ENCODE measurements at regions not wholly inside any gene's neighbourhood (a gene's known extent, or its start where the extent isn't known, plus 50 kb on each side); places are given as distances from the start of the nearest gene placed in this dataset.

GRCh38 chr17:52294301-52294700 lies 135.8 kb upstream of the CA10 start (continued):
- TF ChIP-seq, protein P1, sequence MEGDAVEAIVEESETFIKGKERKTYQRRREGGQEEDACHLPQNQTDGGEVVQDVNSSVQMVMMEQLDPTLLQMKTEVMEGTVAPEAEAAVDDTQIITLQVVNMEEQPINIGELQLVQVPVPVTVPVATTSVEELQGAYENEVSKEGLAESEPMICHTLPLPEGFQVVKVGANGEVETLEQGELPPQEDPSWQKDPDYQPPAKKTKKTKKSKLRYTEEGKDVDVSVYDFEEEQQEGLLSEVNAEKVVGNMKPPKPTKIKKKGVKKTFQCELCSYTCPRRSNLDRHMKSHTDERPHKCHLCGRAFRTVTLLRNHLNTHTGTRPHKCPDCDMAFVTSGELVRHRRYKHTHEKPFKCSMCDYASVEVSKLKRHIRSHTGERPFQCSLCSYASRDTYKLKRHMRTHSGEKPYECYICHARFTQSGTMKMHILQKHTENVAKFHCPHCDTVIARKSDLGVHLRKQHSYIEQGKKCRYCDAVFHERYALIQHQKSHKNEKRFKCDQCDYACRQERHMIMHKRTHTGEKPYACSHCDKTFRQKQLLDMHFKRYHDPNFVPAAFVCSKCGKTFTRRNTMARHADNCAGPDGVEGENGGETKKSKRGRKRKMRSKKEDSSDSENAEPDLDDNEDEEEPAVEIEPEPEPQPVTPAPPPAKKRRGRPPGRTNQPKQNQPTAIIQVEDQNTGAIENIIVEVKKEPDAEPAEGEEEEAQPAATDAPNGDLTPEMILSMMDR (conservative IDR thresholded peaks at IDR 0.05; ENCODE audit: low read depth in 2 of 2), result no peak
- TF ChIP-seq NANOG (IDR thresholded peaks at IDR 0.05; ENCODE audit: borderline replicate concordance) (no peak), EZH2phosphoT487 (IDR thresholded peaks at IDR 0.05; ENCODE audit: unreplicated experiment) (no peak), POLR2AphosphoS5 (IDR thresholded peaks at IDR 0.05; ENCODE audit: low read depth) (no peak), ZNF114 (CRISPR knock-in tag; IDR thresholded peaks at IDR 0.05) (no peak), JUNB (IDR thresholded peaks at IDR 0.05; ENCODE audit: unreplicated experiment) (no peak), CREB1 (CRISPR knock-in tag; IDR thresholded peaks at IDR 0.05; ENCODE audit: low read depth) (no peak), ZNF331 (CRISPR knock-in tag; IDR thresholded peaks at IDR 0.05; ENCODE audit: low read depth) (no peak), STAT1 (IDR thresholded peaks at IDR 0.05; ENCODE audit: unreplicated experiment) (no peak)

GRCh38 chr17:52287611-52288010 lies 129.1 kb upstream of the CA10 start:
- no peak overlapping the region for H3K4me2 ChIP-seq
- H3K27ac ChIP-seq (ENCODE audit: low read depth), result no peak overlapping the region
- no peak overlapping the region for H2AFZ ChIP-seq
- no peaks in the 10 kb centered on the region for H3K9me2 ChIP-seq (ENCODE audit: insufficient read depth)
- H4K20me1 ChIP-seq (replicated peaks; ENCODE audit: insufficient read depth), result no peaks in the 10 kb centered on the region
- no peaks in the 10 kb centered on the region for H3K4me1 ChIP-seq (ENCODE audit: insufficient read depth)
- H3K4me1 Mint-ChIP-seq, result no peaks in the 10 kb centered on the region
- H3K27me3 ChIP-seq (ENCODE audit: insufficient read depth), result no peaks in the 10 kb centered on the region
- no peak overlapping the region for H3K27ac Mint-ChIP-seq
- no peaks in the 10 kb centered on the region for H3K79me2 ChIP-seq (replicated peaks; ENCODE audit: insufficient read depth)
- H3K9me3 Mint-ChIP-seq, result peaks cover 17% of the 10 kb centered on the region; the same call in 2 of the 3 replicates
- peaks cover 1% of the 10 kb centered on the region for H3K27me3 Mint-ChIP-seq (ENCODE audit: insufficient read depth, low read depth, poor library complexity)
- ATAC-seq (no peak), DNase-seq (ENCODE audit: low spot score) (no peak)
- no peaks in the 10 kb centered on the region for H3K36me3 ChIP-seq (ENCODE audit: insufficient read depth)
- H3K4me3 Mint-ChIP-seq, result no peak overlapping the region
- H3K36me3 Mint-ChIP-seq (ENCODE audit: low read depth), result no peaks in the 10 kb centered on the region
- no peaks in the 10 kb centered on the region for H3F3A ChIP-seq (replicated peaks; ENCODE audit: low read depth)
- H3K4me3 ChIP-seq, result no peak overlapping the region
- TF ChIP-seq NANOG (IDR thresholded peaks at IDR 0.05; ENCODE audit: borderline replicate concordance) (no peak), STAT1 (IDR thresholded peaks at IDR 0.05; ENCODE audit: unreplicated experiment) (no peak), ZNF331 (CRISPR knock-in tag; IDR thresholded peaks at IDR 0.05; ENCODE audit: low read depth) (no peak), EZH2 (IDR thresholded peaks at IDR 0.05; ENCODE audit: low read depth, unreplicated experiment) (no peak), ZNF114 (CRISPR knock-in tag; IDR thresholded peaks at IDR 0.05) (no peak), POLR2AphosphoS5 (IDR thresholded peaks at IDR 0.05; ENCODE audit: low read depth) (no peak), REST (IDR thresholded peaks at IDR 0.05; ENCODE audit: unreplicated experiment) (no peak), JUNB (IDR thresholded peaks at IDR 0.05; ENCODE audit: unreplicated experiment) (no peak), CREB1 (CRISPR knock-in tag; IDR thresholded peaks at IDR 0.05; ENCODE audit: low read depth) (no peak), EZH2phosphoT487 (IDR thresholded peaks at IDR 0.05; ENCODE audit: unreplicated experiment) (no peak)
- TF ChIP-seq, protein P1 (conservative IDR thresholded peaks at IDR 0.05; ENCODE audit: low read depth in 2 of 2), result no peak
- TF ChIP-seq, protein P2, sequence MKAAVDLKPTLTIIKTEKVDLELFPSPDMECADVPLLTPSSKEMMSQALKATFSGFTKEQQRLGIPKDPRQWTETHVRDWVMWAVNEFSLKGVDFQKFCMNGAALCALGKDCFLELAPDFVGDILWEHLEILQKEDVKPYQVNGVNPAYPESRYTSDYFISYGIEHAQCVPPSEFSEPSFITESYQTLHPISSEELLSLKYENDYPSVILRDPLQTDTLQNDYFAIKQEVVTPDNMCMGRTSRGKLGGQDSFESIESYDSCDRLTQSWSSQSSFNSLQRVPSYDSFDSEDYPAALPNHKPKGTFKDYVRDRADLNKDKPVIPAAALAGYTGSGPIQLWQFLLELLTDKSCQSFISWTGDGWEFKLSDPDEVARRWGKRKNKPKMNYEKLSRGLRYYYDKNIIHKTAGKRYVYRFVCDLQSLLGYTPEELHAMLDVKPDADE (IDR thresholded peaks at IDR 0.05), result no peak

Data from GM23338 (cell line).